ENCODE measurements at regions not wholly inside any gene's neighbourhood (a gene's known extent, or its start where the extent isn't known, plus 50 kb on each side); places are given as distances from the start of the nearest gene placed in this dataset. TPM values are rescaled to one million over a fixed set of nuclear protein-coding genes. Genes with fewer than 3 reads are reported as not detected.

GRCh38 chr2:67341336-67341735, 55.8 kb upstream of the ETAA1 start:
- WGBS, 2 donors: 72 to 78% methylated on average over 2 of the region's 2 CpGs
- no peaks in the 10 kb centered on the region for H3K27me3 ChIP-seq
- intact Hi-C loops (cut with DNase I): no loop called here
- no peaks in the 10 kb centered on the region for H3K9me3 ChIP-seq
- no peaks in the 10 kb centered on the region for H3K4me1 ChIP-seq
- no peak overlapping the region for H3K27ac ChIP-seq
- H3K4me3 ChIP-seq: no peak overlapping the region
- TF ChIP-seq CTCF (IDR thresholded peaks at IDR 0.05) (no peak), POLR2A (IDR thresholded peaks at IDR 0.05) (no peak)
- H3K36me3 ChIP-seq (replicated peaks in 1 of 2; ENCODE audit: insufficient read depth in 1 of 2, low read depth in 2 of 2): no peaks in the 10 kb centered on the region
- DNase-seq (no peak), ATAC-seq (no peak)

GRCh38 chr2:67342394-67342793, 54.7 kb upstream of the ETAA1 start:
- Histone ChIP-seq H3K4me1 (no peaks in the 10 kb centered on the region), H3K9me3 (no peaks in the 10 kb centered on the region), H3K27ac (no peak overlapping the region), H3K4me3 (no peak overlapping the region), H3K27me3 (no peaks in the 10 kb centered on the region), H3K36me3 (replicated peaks in 1 of 2; ENCODE audit: insufficient read depth in 1 of 2, low read depth in 2 of 2) (no peaks in the 10 kb centered on the region)
- TF ChIP-seq POLR2A (IDR thresholded peaks at IDR 0.05) (no peak), CTCF (IDR thresholded peaks at IDR 0.05) (no peak)
- intact Hi-C loops (cut with DNase I): no loop called here
- DNase-seq (no peak), ATAC-seq (no peak)
- 74 to 82% methylated on average over 3 of the region's 3 CpGs for WGBS, 2 donors

GRCh38 chr2:67346718-67347407, 50.3 kb upstream of the ETAA1 start:
- H3K27ac ChIP-seq: no peak overlapping the region
- H3K4me3 ChIP-seq: no peak overlapping the region
- H3K4me1 ChIP-seq: no peaks in the 10 kb centered on the region
- no peaks in the 10 kb centered on the region for H3K27me3 ChIP-seq
- ATAC-seq (no peak), DNase-seq (no peak)
- no peaks in the 10 kb centered on the region for H3K9me3 ChIP-seq
- no peaks in the 10 kb centered on the region for H3K36me3 ChIP-seq (replicated peaks in 1 of 2; ENCODE audit: insufficient read depth in 1 of 2, low read depth in 2 of 2)
- 75 to 82% methylated on average over 4 of the region's 4 CpGs for whole genome bisulfite sequencing, 2 donors
- TF ChIP-seq POLR2A (IDR thresholded peaks at IDR 0.05) (no peak), CTCF (IDR thresholded peaks at IDR 0.05) (no peak)
- intact Hi-C loops (cut with DNase I): no loop called here

Small RNA genes in the stretch of these regions (small RNA-seq; reads per million reads assigned to genes)
- not detected for gene AC009474.2
